HG03457 (cell line): ENCODE measurements at regions not wholly inside any gene's neighbourhood (a gene's known extent, or its start where the extent isn't known, plus 50 kb on each side); places are given as distances from the start of the nearest gene placed in this dataset.
"Not testable (repeated sequence)": the region's sequence is repeated elsewhere in the genome, so short reads cannot be mapped to it uniquely, and the experiment has no call there.

Experiments
- ATAC-seq: cut with Tn5 transposase; IDR thresholded peaks from one replicate; pipeline ENCODE4 v1.9.1; 2021; ENCODE audit warnings: moderate number of reproducible peaks; ENCODE audit not compliant: unreplicated experiment

DNA sequence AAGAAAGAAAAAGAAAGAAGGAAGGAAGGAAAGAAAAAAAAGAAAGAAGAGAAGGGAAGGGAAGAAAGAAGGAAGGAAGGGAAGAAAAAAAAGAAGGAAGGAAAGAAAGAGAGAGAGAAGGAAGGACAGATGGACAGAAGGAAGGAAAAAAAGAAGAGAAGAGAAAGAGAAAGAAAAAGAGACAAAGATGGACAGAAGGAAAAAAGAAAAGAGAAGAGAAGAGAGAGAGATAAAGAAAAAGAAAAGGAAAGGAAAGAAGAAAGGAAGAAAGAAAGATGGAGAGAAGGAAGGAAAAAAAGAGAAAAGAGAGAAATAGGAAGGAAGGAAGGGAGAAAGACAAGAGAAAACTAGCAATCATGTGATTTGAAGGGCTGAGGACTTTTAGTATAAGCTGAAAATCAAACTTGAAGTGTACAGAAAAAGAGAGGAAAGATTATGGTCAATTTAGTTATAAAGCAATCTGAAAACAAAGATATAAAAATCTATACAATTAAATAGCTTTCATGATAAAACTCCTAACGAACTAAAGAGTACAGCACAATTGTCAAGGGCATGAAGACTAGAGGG lies 115.3 kb downstream of the LTN1 start:
- ATAC-seq, result no peak

DNA sequence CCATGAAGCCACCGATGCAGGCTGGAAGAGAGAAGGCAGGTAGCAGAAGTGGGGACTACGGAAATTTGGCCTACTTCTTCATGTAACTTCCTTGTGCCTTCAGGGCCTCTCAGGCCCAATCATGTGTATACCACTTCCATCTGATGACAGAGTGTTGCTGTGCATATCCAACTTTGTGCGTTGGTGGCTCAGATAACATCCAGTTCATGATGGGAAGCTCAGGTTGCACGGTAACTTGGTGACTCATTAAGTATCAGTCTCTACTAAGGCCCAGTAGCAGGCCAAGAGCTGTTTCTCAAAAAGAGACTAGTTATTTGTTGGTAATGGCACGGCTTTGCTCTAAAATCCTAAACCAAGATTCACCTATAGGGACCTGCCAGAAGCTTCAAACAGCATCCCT lies 117.6 kb downstream of the LTN1 start:
- no peak for ATAC-seq

DNA sequence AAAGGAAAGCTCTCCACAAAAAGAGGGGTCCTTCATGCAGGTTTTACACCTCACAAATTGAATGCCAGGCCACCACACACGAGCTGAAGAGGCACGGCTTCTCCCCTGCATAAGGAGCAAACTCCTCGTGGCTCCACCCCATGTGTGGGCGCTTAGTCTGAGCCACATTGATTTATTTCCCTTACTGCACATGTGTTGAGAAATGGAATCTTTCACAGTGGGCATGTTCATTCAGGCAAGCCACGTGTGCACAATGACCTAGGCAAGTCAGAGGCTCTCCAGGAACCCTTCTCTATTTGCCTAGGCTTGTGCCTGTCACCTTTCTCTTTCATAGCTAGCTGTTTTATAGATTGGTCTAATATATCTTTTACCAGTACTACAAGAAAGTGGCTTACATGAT lies 120.5 kb downstream of the LTN1 start:
- no peak for ATAC-seq

DNA sequence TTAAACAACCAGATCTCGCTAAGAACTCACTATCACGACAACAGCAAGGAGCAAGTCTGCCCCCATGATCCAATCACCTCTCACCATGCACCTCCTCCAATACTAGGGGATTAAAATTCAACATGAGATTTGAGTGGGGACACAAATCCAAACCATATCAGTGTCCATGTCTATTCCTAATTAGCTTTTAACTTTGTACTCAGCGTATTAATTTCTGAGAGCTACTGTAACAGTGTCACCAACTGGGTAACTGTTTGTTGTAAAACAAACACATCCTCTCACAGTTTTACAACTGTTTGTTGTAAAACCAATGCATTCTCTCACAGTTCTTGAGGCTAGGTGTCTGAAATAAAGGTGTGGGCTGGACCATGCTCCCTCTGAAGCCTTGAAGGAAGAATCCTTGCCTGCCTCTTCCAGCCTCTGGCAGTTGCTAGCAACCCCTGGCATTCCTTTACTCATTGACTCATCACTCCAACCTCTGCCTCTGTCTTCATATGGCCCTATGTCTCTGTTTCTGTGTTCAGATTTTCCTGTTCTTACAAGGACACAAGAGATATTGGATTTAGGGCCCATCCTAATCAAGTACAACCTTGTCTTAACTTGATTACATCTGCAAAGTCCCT lies 121.2 kb downstream of the LTN1 start:
- no peak for ATAC-seq

DNA sequence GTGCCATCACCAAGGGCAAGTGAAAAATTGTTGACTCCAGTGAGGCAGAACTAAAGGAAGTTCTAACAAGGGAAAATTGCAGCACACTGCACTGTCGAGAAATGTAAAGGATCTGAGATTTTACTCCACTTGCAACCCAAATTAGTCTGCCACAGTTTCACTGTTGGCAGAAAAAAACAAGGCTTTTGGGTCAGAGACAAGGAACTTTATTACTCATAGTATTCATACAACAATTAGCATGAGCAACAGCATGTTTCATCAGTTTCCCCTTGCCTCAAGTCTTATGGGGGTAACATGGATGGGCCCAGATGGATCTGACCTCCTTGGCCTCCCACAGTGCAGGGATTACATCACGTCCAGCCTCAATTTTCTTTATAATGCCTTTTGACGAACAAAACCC lies 125.3 kb downstream of the LTN1 start:
- ATAC-seq, result no peak

DNA sequence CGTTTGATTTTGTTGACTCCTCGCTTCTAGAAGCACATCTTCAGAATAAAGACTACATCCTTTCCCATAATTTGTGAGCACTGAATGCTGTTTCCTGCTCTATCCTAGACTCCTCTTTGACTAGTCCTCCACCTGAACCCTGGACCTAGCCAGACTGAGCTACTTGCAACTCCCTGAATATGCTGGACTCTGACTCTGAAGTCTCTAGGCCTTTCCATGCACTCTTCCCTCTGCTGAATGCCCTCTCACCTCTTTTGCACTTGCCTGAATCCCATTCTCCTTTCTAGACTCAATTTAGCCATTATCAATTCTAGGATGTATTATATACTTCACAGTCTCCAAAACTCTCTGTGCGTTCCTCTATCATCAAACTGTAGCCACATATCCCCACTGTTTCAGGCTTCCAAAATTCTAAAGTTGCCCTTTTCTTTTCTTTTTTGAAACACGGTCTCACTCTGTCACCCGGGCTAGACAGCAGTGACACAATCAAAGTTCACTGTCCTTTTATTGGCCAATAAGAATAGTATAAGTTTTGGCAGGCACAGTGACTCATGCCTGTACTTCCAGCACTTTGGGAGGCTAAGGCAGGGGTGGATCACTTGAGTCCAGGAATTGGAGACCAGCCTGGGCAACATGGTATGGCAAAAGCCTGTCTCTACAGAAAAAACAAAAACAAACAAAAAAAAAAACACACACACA lies 127.0 kb downstream of the LTN1 start:
- ATAC-seq, result no peak

DNA sequence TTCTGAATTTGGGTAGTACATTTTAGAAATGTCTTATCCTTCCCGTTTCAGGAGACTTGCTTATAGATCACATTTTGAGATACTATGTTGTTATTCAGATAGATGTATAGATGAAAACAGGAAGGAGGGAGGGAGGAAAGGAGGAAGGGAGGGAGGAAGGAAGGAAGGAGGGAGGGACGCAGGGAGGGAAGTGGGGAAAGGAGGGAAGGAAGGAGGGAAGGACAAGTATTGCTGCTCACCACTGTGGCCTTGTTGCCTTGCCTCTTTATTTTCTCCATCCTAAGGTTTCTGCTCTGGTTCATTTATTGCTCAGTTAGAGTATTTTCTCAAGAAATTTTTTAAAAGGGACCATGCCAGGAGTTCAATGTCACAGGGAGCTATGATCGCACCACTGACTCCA lies 134.3 kb downstream of the LTN1 start:
- no peak for ATAC-seq

DNA sequence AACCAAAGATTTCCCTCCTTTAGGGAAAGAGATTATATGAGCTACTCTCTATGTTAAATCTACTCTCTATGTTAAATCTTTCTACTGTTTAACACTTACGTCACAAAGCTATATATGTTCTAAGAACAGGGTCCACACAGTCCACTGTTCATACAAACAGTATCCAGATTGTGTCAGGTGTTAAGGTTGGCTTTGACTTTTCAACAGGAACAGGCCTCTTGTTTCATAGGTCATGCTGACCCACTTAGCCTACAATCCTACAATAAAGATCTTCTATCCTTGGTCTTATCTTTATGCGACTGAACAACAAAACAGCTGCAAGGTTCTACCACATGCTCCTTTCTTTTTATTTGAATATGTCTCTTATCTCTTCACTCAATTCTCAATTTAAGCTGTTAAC lies 134.9 kb downstream of the LTN1 start:
- no peak for ATAC-seq

DNA sequence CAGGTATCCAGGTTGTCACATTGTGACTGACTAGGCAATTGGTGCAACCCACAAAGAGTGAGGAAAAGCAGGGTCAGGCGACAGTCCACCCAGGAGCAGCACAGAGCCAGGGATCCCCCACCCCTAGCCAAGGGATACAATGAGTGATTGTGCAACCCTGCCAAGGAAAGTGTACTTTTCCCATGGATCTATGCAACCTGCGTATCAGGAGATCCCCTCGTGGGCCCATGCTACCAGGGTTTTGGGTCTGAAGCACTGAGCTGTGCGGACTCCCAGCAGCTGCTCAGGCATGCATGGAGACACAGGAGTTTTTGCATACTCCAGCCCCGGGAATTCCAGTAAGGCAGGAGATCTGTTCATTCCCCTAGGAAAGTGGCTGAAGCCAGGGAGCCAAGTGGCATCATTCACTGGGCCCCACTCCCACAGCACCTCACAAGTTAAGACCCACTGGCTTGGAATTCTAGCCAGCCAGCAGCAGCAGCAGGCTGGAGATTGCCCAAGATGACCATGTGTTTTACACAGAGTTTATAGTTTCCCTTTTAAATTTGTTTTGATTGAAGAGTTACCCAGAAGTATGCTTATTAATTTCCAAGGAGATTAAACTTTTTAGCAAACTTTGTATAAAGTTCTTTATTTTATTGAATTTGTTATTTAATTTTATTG lies 136.0 kb downstream of the LTN1 start:
- no peak for ATAC-seq

DNA sequence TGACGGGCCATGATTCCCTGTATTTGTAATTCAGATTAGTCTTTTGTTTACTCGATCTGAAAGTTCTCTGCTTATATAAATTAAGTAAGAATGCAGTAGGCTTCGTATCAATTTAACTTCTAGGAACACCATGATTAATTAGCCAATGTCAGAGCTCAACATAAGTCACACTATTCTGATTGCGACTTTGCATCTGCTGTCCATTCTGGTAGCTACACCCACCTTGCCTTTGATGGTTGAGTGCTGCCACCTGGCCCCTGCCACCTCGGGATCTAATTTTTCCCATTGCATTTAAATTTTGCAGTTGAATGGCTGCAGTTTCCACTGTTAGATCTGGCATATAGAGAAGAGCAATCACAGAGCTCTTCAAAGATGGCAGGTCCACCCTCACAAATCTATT lies 140.0 kb downstream of the LTN1 start:
- no peak for ATAC-seq

DNA sequence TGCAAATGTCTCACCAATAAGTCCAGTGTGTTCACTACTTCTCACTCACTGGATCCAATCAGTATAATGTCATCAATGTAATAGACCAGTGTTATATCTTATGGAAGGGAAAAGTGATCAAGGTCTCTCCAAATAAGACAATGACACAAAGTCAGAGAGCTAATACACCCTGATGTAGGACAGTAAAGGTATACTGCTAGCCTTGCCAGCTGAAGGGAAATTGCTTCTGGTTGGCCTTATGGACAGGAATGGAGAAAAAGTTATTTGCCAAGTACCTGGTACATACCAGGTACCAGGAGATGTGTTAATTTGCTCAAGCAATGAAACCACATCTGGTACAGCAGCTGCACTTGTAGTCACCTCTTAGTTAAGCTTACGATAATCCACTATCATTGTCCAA lies 141.0 kb downstream of the LTN1 start:
- ATAC-seq, result no peak

DNA sequence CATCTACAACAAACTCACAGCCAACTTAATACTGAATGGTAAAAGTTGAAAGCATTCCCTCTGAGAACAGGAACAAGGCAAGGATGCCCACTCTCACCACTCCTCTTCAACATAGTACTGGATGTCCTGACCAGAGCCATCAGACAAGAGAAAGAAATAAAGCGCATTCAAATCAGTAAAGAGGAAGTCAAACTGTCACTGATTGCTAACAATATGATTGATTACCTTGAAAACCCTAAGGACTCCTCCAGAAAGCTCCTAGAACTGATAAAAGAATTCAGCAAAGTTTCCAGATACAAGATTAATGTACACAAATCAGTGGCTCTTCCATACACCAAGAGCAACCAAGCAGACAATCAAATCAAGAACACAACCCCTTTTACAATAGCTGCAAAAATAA lies 153.4 kb downstream of the LTN1 start:
- not testable (repeated sequence) for ATAC-seq

DNA sequence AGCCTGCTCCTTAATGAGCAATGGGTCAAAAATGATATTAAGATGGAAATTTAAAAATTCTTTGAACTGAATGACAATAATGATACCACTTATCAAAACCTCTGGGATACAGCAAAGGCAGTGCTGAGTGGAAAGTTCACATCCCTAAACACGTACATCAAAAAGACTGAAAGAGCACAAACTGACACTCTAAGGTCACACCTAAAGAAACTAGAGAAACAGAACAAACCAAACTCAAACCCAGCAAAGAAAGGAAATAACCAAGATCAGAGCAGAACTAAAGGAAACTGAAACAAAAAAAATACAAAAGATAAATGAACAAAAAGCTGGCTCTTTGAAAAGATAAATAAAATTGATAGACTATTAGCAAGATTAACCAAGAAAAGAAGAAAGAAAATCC lies 155.3 kb downstream of the LTN1 start:
- not testable (repeated sequence) for ATAC-seq

DNA sequence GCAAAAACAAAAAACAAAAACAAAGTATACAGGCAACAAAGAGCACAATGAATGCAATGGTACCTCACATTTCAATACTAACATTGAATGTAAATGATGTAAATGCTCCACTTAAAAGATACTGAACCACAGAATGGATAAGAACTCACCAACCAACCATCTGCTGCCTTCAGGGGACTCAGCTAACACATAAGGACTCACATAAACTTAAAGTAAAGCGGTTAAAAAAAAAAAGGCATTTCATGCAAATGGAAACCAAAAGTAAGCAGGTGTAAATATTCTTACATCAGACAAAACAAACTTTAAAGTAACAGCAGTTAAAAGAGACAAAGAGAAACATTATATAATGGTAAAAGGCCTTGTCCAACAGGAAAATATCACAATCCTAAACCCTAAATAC lies 156.1 kb downstream of the LTN1 start:
- not testable (repeated sequence) for ATAC-seq

DNA sequence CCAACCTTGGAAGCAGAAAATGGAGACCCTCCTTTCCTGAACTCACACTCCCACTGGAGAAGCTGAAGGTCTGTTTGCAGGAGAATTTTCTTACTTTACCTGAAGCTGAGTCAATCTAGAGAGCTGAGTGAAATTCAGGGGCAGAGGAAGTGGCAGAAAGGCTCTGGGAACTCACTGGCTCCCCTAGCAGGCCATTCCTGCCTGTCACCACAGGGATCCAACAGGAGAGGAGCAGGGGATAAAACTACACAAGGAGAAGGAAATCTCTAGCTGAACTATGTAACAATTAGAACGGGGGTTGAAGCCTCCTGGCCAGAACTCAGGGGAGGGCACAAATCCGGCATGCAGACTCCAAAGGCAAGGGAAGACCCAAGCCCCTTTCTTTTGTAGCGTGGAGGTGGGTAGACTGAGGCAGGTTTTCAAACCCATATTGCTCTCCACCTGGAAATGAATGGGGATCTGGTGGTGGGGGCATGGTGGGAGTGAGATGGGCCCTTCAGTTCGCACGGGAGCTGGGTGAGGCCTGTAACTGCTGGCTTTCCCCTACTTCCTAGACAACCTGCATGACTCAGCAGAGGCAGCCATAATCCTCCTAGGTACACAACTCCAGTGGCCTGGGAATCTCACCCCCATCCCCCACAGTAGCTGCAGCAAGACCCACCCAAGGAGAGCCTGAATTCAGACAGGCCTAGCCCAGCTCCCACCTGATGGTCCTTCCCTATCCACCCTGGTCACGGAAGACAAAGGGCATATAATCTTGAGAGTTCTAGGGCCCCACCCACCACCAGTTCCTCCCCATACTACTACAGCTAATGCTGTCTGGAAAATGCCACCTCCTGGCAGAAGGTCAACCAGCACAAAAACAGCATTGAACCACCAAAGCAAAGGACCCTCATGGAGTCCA lies 158.1 kb downstream of the LTN1 start:
- ATAC-seq, result no peak

DNA sequence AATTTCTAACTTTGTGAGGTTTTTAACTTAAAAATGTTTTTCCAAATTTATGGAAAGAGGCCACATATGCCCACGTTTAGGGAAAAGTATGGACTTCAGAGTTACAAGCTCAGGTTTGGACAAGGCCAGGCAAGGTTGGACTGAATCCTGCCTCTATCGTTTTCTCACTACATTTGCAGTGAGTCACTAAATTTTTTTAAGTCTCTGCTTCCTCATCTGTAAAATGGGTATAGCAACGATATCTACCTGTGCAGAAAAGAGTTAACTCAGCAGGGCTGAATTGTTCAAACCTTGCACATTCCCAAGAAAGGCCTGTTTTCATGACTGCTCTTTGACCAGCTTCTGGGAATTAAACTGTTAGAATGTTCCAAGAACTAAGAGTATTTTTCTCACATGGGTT lies 159.1 kb downstream of the LTN1 start:
- no peak for ATAC-seq

DNA sequence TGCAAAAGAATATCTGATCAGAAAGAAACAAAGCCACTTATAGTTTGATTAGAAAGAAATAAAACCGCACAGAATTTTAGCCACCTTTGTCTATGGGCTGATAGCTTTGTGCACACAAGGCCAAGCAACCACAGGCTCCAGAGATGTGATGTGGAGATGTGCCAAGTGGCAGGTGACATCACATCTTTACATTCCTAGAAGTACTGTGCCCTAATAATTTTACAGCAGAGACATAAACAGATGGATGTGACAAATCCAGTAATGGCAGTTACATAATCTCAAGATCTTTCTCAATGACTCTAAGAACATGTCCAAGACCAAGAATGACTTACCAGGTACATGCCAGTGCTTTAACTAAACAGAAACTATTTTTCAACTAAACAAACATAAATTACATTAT lies 159.5 kb downstream of the LTN1 start:
- no peak for ATAC-seq

DNA sequence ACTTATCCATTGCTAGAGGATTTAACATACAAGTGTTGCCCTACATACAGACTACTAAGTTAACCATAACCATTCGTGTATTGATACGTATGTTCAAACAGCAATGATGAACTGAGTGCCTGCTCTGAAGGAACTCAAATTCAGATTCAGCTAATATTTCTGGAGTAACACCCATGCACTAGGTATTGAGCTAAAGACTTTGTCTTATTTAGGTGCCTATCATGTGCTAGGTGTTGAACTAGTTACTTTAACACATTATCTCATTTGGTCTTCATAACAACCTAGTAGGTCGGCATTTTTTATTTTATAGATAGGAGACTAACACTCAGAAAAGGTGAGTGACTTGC lies 160.0 kb downstream of the LTN1 start:
- no peak for ATAC-seq

DNA sequence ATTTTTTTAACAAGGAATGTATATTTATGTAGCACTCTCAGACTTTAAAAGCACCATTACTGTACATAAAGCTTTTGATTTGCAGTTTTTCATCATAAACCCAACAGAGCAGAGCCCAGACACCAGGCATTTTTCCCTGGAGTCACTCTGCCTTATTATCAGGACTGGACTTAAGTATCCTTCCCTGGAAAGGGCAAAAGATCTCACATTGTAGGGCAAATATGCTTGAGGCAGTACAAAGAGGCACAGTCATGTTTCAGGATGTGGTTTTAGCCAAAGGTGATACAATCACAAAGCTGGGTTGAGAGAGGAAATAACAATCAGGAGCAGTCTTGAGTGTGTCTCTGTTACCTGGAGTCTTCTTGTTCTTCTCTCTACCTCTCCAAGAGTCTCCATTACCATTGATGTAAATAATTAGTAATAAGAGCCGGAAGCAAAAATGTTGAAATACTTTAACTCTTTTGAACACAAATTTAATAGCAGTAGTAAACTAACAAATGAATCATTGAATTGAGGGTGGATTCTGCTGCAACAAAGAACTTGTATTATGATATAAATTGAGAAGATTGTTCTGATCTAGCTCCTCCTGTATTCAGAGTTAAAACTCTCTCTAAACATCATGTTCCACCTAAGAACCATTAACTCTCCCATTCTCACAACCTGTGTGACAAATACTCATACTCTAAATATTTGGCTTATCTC lies 160.5 kb downstream of the LTN1 start:
- no peak for ATAC-seq

DNA sequence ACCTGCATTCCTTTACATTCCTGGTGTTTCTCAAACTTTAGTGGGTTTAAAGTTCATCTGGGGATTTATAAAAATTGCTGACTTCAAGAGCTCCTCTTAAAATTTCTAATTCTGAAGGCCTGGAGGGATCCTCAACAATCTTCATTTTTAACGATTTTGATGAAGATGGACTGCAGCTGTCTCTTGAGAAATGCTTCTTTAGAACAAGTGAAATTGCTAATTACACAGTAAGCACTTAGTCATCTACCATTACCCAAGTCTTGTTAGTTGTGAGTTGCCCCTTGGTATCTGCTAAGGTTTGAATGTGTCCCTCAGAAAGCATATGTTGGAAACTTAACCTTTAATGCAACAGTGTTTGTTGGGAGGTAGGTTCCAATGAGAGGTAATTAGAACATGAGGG lies 163.7 kb downstream of the LTN1 start:
- ATAC-seq, result no peak

DNA sequence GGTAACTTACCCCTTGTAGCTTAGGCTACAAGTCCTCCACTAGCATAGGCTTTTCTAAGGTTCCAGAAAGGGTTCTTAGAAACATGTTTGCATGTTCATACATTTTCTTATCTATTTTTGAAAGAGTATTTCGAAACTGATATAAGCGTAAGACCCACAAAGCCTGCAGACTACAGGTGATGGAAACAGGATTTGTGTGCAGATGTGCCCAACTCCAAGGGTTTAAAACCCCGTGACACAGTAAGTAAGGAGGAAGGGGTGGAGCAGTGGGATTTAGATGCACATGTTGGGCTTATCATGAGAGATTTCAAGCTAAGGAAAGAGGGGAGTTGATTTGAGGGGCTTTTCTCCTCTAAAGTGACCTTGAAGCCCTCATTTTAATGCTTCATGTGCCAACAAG lies 164.7 kb downstream of the LTN1 start:
- no peak for ATAC-seq
